IPS DF 19.7 (cell line): ENCODE measurements at regions not wholly inside any gene's neighbourhood (a gene's known extent, or its start where the extent isn't known, plus 50 kb on each side); places are given as distances from the start of the nearest gene placed in this dataset.

Source experiments
- DNase-seq: peaks from one replicate; pipeline ENCODE4 v3.0.0-alpha.2; 2013; ENCODE audit warnings: low read depth, low spot score

DNA sequence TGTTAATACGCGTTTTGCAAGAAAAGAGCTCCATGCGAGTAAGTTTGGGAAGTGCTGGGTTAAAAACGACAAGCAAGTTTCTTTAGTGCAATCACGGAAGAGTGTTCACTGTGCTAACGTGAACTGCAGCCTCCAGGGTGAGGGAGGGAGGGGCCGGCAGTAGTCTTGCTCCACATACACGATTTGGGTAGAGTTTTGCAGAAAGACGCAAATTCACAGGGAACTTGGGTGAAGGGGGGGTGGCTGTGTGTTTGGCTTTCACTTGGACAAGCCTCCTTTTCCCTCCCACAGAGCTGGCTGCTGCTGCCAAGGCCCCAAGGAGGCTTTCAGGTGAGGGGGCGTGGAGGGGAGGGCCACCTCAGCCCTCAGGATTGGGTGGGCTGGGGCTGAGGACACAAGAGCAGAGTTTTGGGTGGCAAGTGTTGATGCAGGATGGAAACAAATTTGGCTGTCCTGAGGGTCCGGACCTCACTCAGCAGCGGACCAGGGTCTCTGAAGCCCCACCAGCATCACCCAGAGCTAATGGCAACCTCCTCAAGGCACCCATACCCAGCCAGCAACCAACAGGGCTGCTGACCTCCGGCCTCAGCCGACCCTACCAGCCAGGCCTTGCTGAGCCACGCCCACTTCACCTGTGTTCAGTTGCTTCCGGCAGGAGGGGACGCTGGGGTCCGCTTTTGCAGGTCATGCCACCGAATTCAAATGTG, 204.5 kb downstream of the ERMARD start:
- DNase-seq = no peak

GRCh38 chr6:169954977-169955376, 203.6 kb downstream of the ERMARD start:
- no peak for DNase-seq

DNA sequence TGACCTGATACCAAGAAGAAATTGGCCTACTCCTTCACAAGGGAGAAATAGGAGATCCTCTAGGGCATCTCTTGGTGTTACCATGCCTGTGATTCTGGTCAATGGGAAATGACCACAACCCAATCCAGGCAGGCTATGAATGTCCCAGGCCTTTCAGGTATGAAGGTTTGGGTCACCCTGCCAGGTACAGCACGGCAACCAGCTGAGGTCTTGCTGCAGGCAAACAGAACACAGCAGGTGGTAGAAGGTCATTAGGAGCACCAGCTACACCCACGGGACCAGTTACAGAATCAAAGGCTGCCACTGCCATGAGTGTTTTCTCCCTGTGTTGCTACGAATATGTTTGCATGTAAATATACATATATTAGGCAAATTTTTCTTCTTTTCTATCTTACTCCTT, 202.3 kb downstream of the ERMARD start:
- no peak for DNase-seq

- DNase-seq = no peak
Measured at GRCh38 chr6:169950558-169950957, 199.1 kb downstream of the ERMARD start.

- DNase-seq = no peak
Measured at GRCh38 chr6:169949511-169950097, 198.2 kb downstream of the ERMARD start.

DNA sequence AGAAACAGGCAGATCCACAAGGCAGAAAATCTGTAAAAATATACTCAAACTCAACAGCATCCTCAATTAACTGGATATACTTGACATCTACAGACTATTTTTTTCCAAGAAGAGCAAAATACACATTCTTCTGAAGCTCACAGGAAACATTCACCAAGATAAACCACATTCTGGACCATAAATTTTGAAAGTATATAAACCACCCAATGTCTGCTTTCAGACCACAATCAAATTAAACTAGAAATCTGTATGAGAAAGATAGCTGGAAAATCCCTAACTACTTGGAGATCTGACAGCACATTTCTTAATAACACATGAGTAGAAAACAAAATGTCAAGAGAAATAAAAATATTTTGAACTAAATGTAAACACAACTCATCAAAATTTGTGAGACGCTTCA, 195.5 kb downstream of the ERMARD start:
- DNase-seq = no peak

DNA sequence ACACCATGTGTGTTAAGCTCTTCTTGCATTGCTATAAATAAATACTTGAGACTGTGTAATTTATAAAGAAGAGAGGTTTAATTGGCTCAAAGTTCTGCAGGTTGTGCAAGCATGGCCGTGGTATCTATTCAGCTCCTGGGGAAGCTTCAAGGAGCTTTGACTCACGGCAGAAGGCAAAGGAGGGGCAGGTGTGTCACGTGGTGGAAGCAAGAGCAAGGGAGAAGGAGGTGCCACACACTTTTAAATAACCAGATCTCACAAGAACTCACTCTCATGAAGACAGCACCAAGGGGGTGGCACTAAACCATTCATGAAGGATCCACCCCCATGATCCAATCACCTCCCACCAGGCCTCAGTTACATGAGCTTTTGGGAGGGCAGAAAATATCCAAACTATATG, 193.7 kb downstream of the ERMARD start:
- no peak for DNase-seq

GRCh38 chr6:169944415-169944814, 193.0 kb downstream of the ERMARD start:
- DNase-seq = no peak

DNA sequence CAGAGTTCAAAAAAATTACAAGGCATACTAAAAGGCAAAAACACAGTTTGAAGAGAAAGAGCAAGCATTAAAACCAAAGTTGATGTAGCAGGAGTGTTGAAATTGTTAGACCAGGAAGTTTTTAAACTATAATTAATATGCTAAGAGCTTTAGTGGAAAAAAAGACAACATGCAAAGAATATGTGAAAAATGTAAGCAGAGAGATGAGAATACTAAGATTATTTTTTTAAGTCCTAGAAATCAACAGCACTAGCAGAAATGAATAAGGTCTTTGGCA, 192.6 kb downstream of the ERMARD start:
- DNase-seq = no peak

GRCh38 chr6:169943241-169944060, 192.0 kb downstream of the ERMARD start:
- no peak for DNase-seq

GRCh38 chr6:169942173-169942572, 190.8 kb downstream of the ERMARD start:
- DNase-seq = no peak

- no peak for DNase-seq
Measured at GRCh38 chr6:169940481-169941271, 189.3 kb downstream of the ERMARD start.

- no peak for DNase-seq
Measured at GRCh38 chr6:169939554-169940164, 188.2 kb downstream of the ERMARD start.

DNA sequence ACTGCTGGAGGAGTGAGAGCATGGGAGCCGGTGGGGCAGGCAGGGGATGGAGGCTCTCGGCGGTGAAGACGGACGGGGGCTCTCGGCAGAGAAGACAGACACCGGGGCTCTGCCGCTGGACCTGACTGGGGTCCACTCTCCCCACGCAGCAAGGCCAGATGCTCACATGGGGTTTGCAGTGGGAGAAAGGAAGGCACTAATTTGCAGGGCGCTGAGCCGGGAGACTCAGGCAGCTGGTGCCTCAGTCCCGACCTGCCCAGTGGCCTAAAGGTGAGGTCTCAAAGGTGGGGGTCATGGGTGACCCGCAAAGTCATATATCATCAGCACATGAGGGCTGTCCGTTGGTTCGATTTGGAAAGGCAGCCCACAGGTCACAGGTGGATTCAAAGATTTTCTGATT, 187.3 kb downstream of the ERMARD start:
- DNase-seq = no peak

DNA sequence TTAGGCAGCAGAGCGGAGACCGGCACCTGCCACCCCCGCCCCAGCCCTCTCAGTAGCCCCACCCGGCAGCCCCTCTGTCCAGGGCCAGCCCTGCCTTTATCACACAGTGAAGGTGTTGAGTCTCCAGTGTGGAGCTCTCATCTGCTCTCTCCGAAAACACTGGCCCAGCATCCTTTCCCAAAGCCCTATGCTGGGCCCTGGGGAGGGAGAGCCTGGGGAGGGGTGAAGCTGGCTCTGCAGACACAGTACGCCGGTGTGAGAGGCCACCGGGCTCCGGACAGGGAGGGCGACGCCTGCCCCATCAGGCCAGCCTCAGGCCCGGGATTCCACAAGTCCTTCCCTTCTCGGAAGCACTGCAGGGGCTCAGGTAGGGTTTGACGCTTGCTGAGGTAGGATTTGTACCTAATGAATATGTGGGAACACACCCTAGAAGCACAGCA, 186.9 kb downstream of the ERMARD start:
- DNase-seq = no peak

DNA sequence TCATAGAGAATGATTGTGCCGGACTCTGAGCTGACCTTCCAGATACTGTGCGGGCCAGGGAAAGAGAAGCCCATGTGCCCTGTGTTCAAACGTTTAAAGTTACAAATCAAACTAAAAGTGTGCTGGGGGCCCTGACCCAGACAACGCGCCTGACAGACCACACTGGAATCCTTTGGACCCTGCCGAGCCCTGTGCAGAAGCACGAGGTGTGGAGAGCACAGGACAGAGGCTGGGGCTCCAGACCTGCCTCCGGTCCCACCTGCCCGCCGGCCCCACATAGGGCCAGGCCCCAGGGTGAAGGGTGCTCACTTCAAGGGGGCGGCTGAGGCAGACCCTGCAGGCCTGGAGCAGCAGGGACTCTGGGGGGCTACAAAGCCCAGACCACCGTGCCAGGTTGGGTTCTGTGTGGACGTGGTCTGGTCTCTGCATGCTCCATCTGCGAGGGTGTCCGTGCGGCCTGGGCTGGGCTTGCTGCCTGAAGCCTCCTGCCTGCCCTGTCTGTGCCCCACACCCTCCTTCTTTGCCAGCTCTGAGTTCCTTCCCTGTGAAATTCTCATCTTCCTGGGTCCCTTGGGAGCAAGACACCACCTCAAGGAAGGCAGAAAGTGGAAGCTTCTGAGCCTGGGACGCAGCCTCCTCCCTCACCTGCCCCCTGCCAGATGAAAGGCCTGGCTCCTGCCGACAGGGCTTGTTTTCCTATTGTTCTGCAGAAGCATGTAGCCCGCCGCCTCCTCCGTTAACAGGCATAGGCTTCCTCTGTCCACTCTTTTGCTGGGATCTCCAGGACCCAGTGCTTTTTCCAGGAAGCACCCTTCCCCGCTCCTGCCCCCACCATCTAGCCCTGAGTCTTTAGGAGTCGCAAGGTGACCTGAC, 186.2 kb downstream of the ERMARD start:
- no peak for DNase-seq

- DNase-seq = no peak
Measured at GRCh38 chr6:169936355-169936975, 185.0 kb downstream of the ERMARD start.

- no peak for DNase-seq
Measured at GRCh38 chr6:169935861-169936260, 184.4 kb downstream of the ERMARD start.

DNA sequence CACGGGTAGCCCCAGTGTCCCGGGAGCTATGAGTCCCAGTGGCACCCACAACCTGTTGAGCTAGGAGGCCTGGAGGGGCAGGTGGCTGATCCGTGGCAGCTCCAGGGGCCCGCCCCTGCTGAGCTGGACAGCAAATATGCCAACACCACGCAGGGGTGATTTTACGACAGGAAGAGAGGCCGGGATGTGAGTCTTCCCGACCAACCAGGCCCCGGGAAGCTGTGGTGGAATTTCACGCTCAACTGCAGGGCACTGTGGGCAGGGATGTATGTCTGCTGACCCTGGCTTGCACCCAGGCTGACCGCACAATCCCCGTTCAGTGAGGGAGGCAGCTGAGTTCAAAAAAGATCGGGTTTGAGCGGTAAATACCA, 183.9 kb downstream of the ERMARD start:
- no peak for DNase-seq

- DNase-seq = no peak
Measured at GRCh38 chr6:169934699-169935347, 183.4 kb downstream of the ERMARD start.
